ENCODE measurements at regions not wholly inside any gene's neighbourhood (a gene's known extent, or its start where the extent isn't known, plus 50 kb on each side); places are given as distances from the start of the nearest gene placed in this dataset.

GRCh38 chr7:88492153-88492552 is 185.5 kb upstream of the STEAP4 start (continued):
- no peak for TF ChIP-seq GABPA (IDR thresholded peaks at IDR 0.05; ENCODE audit: borderline replicate concordance, insufficient read depth, low read length)
- TF ChIP-seq CTCF (IDR thresholded peaks at IDR 0.05; ENCODE audit: control extremely low read depth in 1 of 3, insufficient read depth in 1 of 3, low read depth in 1 of 3, low read length in 3 of 3) = no peak
